Ishikawa (cell line): ENCODE measurements at regions not wholly inside any gene's neighbourhood (a gene's known extent, or its start where the extent isn't known, plus 50 kb on each side); places are given as distances from the start of the nearest gene placed in this dataset.

Source experiments
- CEBPB ChIP-seq: IDR thresholded peaks from 2 replicates; pipeline ENCODE4 v1.6.1; 2012
- CREB1 ChIP-seq: IDR thresholded peaks from 2 replicates; pipeline ENCODE4 v1.6.1; 2012; ENCODE audit warnings: low read depth
- EGR1 ChIP-seq: IDR thresholded peaks from 2 replicates; pipeline ENCODE4 v1.6.1; 2012
- EP300 ChIP-seq: IDR thresholded peaks from 2 replicates; pipeline ENCODE4 v1.6.1; 2012; ENCODE audit warnings: borderline replicate concordance
- FOXM1 ChIP-seq: IDR thresholded peaks from 2 replicates; pipeline ENCODE4 v1.6.1; 2012; ENCODE audit warnings: low read depth, borderline replicate concordance
- NFIC ChIP-seq: IDR thresholded peaks from 2 replicates; pipeline ENCODE4 v1.6.1; 2012
- RAD21 ChIP-seq: IDR thresholded peaks from 2 replicates; pipeline ENCODE4 v1.6.1; 2012; ENCODE audit warnings: low read depth
- TAF1 ChIP-seq: IDR thresholded peaks from 2 replicates; pipeline ENCODE4 v1.6.1; 2012; ENCODE audit warnings: low read depth, mild to moderate bottlenecking
- TCF12 ChIP-seq: IDR thresholded peaks from 2 replicates; pipeline ENCODE4 v1.6.1; 2012; ENCODE audit warnings: low read depth
- TEAD4 ChIP-seq: IDR thresholded peaks from 2 replicates; pipeline ENCODE4 v1.6.1; 2012
- YY1 ChIP-seq: IDR thresholded peaks from 2 replicates; pipeline ENCODE4 v1.6.1; 2012; ENCODE audit warnings: low read depth
- ZBTB7A ChIP-seq: IDR thresholded peaks from 2 replicates; pipeline ENCODE4 v1.6.1; 2012; ENCODE audit warnings: low read depth
- TF ChIP-seq, protein P1 (sequence below): IDR thresholded peaks from 2 replicates; pipeline ENCODE4 v1.6.1; 2012; ENCODE audit warnings: low read depth, mild to moderate bottlenecking
- TF ChIP-seq, protein P2 (sequence below): IDR thresholded peaks from 2 replicates; pipeline ENCODE4 v1.6.1; 2012
- TF ChIP-seq, protein P3 (sequence below): IDR thresholded peaks from 2 replicates; pipeline ENCODE4 v1.6.1; 2012

DNA sequence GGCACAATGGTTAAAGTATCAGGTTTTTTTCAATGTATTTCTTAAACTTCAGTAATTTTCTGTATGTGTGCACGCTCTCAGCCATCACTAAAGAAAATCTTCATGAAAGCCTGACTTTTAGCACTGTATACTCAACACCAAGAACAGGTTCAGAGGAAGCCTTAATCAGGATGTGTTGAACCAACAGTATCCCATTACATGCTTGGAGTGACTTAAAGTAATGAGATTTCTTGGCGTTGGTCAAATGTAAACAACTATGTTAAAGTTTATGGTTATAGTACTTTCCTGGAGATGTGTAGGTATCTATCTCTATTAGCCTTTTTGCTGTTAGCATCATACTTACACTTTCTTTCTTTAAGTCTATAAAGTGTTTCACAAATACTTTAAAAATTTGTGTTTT is 335.0 kb downstream of the CCER1 start:
- TF ChIP-seq, protein P1, sequence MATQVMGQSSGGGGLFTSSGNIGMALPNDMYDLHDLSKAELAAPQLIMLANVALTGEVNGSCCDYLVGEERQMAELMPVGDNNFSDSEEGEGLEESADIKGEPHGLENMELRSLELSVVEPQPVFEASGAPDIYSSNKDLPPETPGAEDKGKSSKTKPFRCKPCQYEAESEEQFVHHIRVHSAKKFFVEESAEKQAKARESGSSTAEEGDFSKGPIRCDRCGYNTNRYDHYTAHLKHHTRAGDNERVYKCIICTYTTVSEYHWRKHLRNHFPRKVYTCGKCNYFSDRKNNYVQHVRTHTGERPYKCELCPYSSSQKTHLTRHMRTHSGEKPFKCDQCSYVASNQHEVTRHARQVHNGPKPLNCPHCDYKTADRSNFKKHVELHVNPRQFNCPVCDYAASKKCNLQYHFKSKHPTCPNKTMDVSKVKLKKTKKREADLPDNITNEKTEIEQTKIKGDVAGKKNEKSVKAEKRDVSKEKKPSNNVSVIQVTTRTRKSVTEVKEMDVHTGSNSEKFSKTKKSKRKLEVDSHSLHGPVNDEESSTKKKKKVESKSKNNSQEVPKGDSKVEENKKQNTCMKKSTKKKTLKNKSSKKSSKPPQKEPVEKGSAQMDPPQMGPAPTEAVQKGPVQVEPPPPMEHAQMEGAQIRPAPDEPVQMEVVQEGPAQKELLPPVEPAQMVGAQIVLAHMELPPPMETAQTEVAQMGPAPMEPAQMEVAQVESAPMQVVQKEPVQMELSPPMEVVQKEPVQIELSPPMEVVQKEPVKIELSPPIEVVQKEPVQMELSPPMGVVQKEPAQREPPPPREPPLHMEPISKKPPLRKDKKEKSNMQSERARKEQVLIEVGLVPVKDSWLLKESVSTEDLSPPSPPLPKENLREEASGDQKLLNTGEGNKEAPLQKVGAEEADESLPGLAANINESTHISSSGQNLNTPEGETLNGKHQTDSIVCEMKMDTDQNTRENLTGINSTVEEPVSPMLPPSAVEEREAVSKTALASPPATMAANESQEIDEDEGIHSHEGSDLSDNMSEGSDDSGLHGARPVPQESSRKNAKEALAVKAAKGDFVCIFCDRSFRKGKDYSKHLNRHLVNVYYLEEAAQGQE = no peak
- TF ChIP-seq CREB1 (no peak), TCF12 (no peak), TAF1 (no peak), TEAD4 (no peak), RAD21 (no peak), EGR1 (no peak), NFIC (no peak), ZBTB7A (no peak), CEBPB (no peak), EP300 (no peak), FOXM1 (no peak), YY1 (no peak)
- TF ChIP-seq, protein P2, sequence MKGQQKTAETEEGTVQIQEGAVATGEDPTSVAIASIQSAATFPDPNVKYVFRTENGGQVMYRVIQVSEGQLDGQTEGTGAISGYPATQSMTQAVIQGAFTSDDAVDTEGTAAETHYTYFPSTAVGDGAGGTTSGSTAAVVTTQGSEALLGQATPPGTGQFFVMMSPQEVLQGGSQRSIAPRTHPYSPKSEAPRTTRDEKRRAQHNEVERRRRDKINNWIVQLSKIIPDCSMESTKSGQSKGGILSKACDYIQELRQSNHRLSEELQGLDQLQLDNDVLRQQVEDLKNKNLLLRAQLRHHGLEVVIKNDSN = no peak
- TF ChIP-seq, protein P3, sequence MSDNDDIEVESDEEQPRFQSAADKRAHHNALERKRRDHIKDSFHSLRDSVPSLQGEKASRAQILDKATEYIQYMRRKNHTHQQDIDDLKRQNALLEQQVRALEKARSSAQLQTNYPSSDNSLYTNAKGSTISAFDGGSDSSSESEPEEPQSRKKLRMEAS = no peak

DNA sequence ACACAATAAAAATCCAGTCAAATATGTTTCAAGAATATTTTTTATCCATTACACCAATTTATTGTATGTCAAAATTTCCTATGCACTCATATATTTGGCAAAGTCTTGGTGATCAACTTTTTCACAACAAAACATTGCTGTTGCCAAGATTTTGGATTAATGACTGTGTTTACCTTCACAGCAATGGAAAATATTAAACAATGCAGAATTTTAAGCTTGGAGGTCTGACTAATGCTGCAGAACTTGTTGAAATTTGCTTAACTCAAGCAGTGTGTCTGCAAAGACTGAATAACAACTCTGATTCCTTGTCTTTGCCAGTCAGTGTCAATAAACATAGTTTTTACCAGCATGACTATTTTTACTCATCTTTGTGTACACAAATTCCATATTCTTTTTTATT is 336.4 kb downstream of the CCER1 start:
- no peak for TF ChIP-seq NFIC
- no peak for TF ChIP-seq EP300
- TF ChIP-seq, protein P3 = no peak
- no peak for TF ChIP-seq ZBTB7A
- TF ChIP-seq TCF12 = no peak
- no peak for TF ChIP-seq RAD21
- TF ChIP-seq CREB1 = no peak
- TF ChIP-seq TEAD4 = no peak
- no peak for TF ChIP-seq CEBPB
- TF ChIP-seq EGR1 = no peak

DNA sequence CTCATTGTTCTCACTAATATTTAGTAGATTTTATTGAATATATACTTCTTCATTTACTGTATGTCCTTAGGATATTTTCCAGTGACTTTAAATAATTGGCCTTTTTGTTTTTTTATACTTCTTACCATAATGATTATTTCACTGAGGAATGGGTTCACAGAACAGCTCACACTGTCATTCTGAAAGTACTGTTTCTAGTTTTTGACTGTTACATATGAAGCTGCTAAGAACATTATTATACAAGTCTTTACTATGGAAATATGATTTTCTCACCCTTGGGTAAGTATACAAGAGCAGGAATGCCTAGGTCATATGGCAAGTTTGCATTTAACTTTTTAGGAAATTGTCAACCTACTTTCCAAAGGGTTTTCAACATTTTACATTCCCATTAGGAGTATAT is 343.1 kb downstream of the CCER1 start:
- TF ChIP-seq ZBTB7A (no peak), CREB1 (no peak), TCF12 (no peak), CEBPB (no peak), EGR1 (no peak), TAF1 (no peak), NFIC (no peak), TEAD4 (no peak), FOXM1 (no peak), RAD21 (no peak), EP300 (no peak), YY1 (no peak)
- TF ChIP-seq, protein P3 = no peak
- TF ChIP-seq, protein P1 = no peak
- TF ChIP-seq, protein P2 = no peak

DNA sequence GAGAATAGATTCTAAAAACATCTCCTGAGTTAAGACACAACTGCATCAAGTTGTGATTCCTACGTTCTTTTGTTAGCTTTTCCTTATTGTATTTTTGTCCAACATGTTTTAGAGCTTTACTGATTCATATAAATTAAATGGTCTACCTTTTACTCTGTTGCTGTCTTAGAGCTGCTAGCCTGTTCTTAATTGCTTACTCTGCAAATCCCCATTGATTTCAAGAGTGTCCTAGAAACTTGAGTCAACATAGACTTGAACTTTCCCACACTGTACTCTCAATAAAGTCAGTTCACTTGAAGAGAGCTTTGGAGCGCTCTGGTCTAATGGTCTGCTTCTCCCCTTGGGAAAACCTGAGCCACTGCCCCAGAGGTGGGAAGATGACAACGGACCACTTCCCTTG is 343.9 kb downstream of the CCER1 start:
- TF ChIP-seq TAF1 (no peak), RAD21 (no peak), EP300 (no peak), EGR1 (no peak), FOXM1 (no peak), NFIC (no peak), YY1 (no peak), CEBPB (no peak), CREB1 (no peak), TCF12 (no peak), TEAD4 (no peak), ZBTB7A (no peak)
- TF ChIP-seq, protein P3 = no peak
- TF ChIP-seq, protein P2 = no peak
- TF ChIP-seq, protein P1 = no peak
